LoVo (cell line): ENCODE measurements at regions not wholly inside any gene's neighbourhood (a gene's known extent, or its start where the extent isn't known, plus 50 kb on each side); places are given as distances from the start of the nearest gene placed in this dataset.

Experiments
- DNase-seq: peaks from one replicate; pipeline ENCODE4 v3.0.0-alpha.2; 2016; ENCODE audit warnings: low spot score

- DNase-seq = no peak
Observed at GRCh38 chr22:26732284-26732683, 74.9 kb downstream of the MIAT start.

- no peak for DNase-seq
Observed at GRCh38 chr22:26734339-26735018, 77.1 kb downstream of the MIAT start.

- DNase-seq = no peak
Observed at GRCh38 chr22:26735019-26735409, 77.6 kb downstream of the MIAT start.

GRCh38 chr22:26737262-26737661 lies 79.9 kb downstream of the MIAT start:
- no peak for DNase-seq

GRCh38 chr22:26740253-26740652 lies 82.9 kb downstream of the MIAT start:
- DNase-seq = no peak

GRCh38 chr22:26743149-26743548 lies 85.8 kb downstream of the MIAT start:
- no peak for DNase-seq

- no peak for DNase-seq
Observed at GRCh38 chr22:26744892-26745808, 87.8 kb downstream of the MIAT start.

- DNase-seq = no peak
Observed at GRCh38 chr22:26746311-26746710, 88.9 kb downstream of the MIAT start.

GRCh38 chr22:26748845-26749244 lies 91.5 kb downstream of the MIAT start:
- no peak for DNase-seq

GRCh38 chr22:26751217-26751616 lies 93.8 kb downstream of the MIAT start:
- no peak for DNase-seq

- DNase-seq = no peak
Observed at GRCh38 chr22:26753125-26753862, 95.9 kb downstream of the MIAT start.

GRCh38 chr22:26756675-26757293 lies 99.4 kb downstream of the MIAT start:
- DNase-seq = no peak

GRCh38 chr22:26757496-26757895 lies 100.1 kb downstream of the MIAT start:
- DNase-seq = no peak

GRCh38 chr22:26762503-26763472 lies 105.4 kb downstream of the MIAT start:
- no peak for DNase-seq

GRCh38 chr22:26763633-26764361 lies 106.4 kb downstream of the MIAT start:
- no peak for DNase-seq

- no peak for DNase-seq
Observed at GRCh38 chr22:26766510-26767350, 109.3 kb downstream of the MIAT start.

GRCh38 chr22:26767351-26768155 lies 110.2 kb downstream of the MIAT start:
- DNase-seq = no peak

- DNase-seq = no peak
Observed at GRCh38 chr22:26768156-26768515, 110.7 kb downstream of the MIAT start.

- DNase-seq = no peak
Observed at GRCh38 chr22:26768952-26769351, 111.6 kb downstream of the MIAT start.
